Neutrophil (primary cell): ENCODE measurements at regions not wholly inside any gene's neighbourhood (a gene's known extent, or its start where the extent isn't known, plus 50 kb on each side); places are given as distances from the start of the nearest gene placed in this dataset.

Experiments
- H3K27ac ChIP-seq: fragments of 200-600 bp; sonication (generic); 2 replicates; pipeline ENCODE4 v1.5.1; 2016; ENCODE audit warnings: mild to moderate bottlenecking, moderate library complexity
- H3K27me3 ChIP-seq: fragments of 200-600 bp; sonication (generic); 2 replicates; pipeline ENCODE4 v1.6.0; 2016; ENCODE audit warnings: mild to moderate bottlenecking
- H3K36me3 ChIP-seq: fragments of 200-600 bp; sonication (generic); 2 replicates; pipeline ENCODE4 v1.5.1; 2017
- H3K4me1 ChIP-seq, 2 experiments: fragments of 200-600 bp in 1 of 2; sonication (generic) in 1 of 2; 1 replicate in 1 of 2; 2 replicates in 1 of 2; pipeline versions ENCODE4 v1.5.1 to v1.6.1; 2013 to 2016; ENCODE audit warnings: low read depth in 1 of 2, low read length in 1 of 2, mild to moderate bottlenecking in 1 of 2, moderate library complexity in 1 of 2; ENCODE audit not compliant: control insufficient read depth in 1 of 2, insufficient read depth in 1 of 2
- H3K4me3 ChIP-seq, 2 experiments: fragments of 200-600 bp in 1 of 2; sonication (generic) in 1 of 2; 1 replicate in 1 of 2; 2 replicates in 1 of 2; pipeline ENCODE4 v1.5.1; 2013 to 2016; ENCODE audit warnings: low read depth in 1 of 2, low read length in 1 of 2, mild to moderate bottlenecking in 1 of 2, moderate library complexity in 1 of 2
- H3K9me3 ChIP-seq: fragments of 200-600 bp; sonication (generic); 2 replicates; pipeline ENCODE4 v1.5.1; 2016
- CTCF ChIP-seq: fragments of 200-600 bp; sonication (generic); IDR thresholded peaks from 2 replicates; pipeline ENCODE4 v1.5.1; 2016; ENCODE audit warnings: antibody characterized with exemption

- no peak overlapping the region for H3K4me3 ChIP-seq
- H3K27me3 ChIP-seq: peaks cover 3% of the 10 kb centered on the region
- H3K36me3 ChIP-seq: no peaks in the 10 kb centered on the region
- H3K27ac ChIP-seq: no peak overlapping the region
- no peaks in the 10 kb centered on the region for H3K9me3 ChIP-seq
- H3K4me1 ChIP-seq: no peaks in the 10 kb centered on the region
- TF ChIP-seq CTCF: no peak
Observed at GRCh38 chr11:130645164-130645842, 196.9 kb downstream of the ADAMTS15 start.

GRCh38 chr11:130645843-130646197, 197.4 kb downstream of the ADAMTS15 start:
- Histone ChIP-seq H3K9me3 (no peaks in the 10 kb centered on the region), H3K4me1 (no peaks in the 10 kb centered on the region), H3K27me3 (peaks cover 3% of the 10 kb centered on the region), H3K4me3 (no peak overlapping the region), H3K27ac (no peak overlapping the region), H3K36me3 (no peaks in the 10 kb centered on the region)
- TF ChIP-seq CTCF: no peak

- Histone ChIP-seq H3K9me3 (no peaks in the 10 kb centered on the region), H3K27me3 (peaks cover 3% of the 10 kb centered on the region), H3K4me3 (no peak overlapping the region), H3K36me3 (no peaks in the 10 kb centered on the region), H3K4me1 (no peaks in the 10 kb centered on the region), H3K27ac (no peak overlapping the region)
- no peak for TF ChIP-seq CTCF
Observed at GRCh38 chr11:130646881-130647280, 198.4 kb downstream of the ADAMTS15 start.

GRCh38 chr11:130647371-130647770, 198.9 kb downstream of the ADAMTS15 start:
- no peak for TF ChIP-seq CTCF
- Histone ChIP-seq H3K36me3 (no peaks in the 10 kb centered on the region), H3K4me3 (no peak overlapping the region), H3K27me3 (peaks cover 3% of the 10 kb centered on the region), H3K9me3 (no peaks in the 10 kb centered on the region), H3K4me1 (no peaks in the 10 kb centered on the region), H3K27ac (no peak overlapping the region)

- no peak overlapping the region for H3K27ac ChIP-seq
- H3K4me1 ChIP-seq: no peaks in the 10 kb centered on the region
- no peak for TF ChIP-seq CTCF
- no peak overlapping the region for H3K4me3 ChIP-seq
- H3K36me3 ChIP-seq: no peaks in the 10 kb centered on the region
- no peaks in the 10 kb centered on the region for H3K9me3 ChIP-seq
- no peaks in the 10 kb centered on the region for H3K27me3 ChIP-seq
Observed at GRCh38 chr11:130649801-130650200, 201.4 kb downstream of the ADAMTS15 start.
